OCI-LY1 (cell line): ENCODE measurements at regions not wholly inside any gene's neighbourhood (a gene's known extent, or its start where the extent isn't known, plus 50 kb on each side); places are given as distances from the start of the nearest gene placed in this dataset.

Source experiments
- H2AFZ ChIP-seq: fragments of 200-600 bp; sonication (generic), shearing (Covaris generic); 2 replicates; pipeline ENCODE4 v1.6.0; 2014; ENCODE audit warnings: antibody characterized with exemption, mild to moderate bottlenecking, low read length
- H3F3A ChIP-seq: fragments of 200-600 bp; sonication (generic), shearing (Covaris generic); 2 replicates; pipeline ENCODE4 v1.6.0; 2014; ENCODE audit warnings: mild to moderate bottlenecking, antibody characterized with exemption, low read length, moderate library complexity; ENCODE audit not compliant: insufficient read depth
- H3K27ac ChIP-seq: fragments of 200-600 bp; sonication (generic); 2 replicates; pipeline ENCODE4 v1.5.1; 2014; ENCODE audit warnings: low read length, mixed run types, mild to moderate bottlenecking, low read depth; ENCODE audit not compliant: poor library complexity, severe bottlenecking
- H3K27me3 ChIP-seq: fragments of 200-600 bp; sonication (generic); 2 replicates; pipeline ENCODE4 v1.6.0; 2014; ENCODE audit warnings: antibody characterized with exemption, mild to moderate bottlenecking, low read length, moderate library complexity; ENCODE audit not compliant: insufficient read depth
- H3K36me3 ChIP-seq: fragments of 200-600 bp; sonication (generic); 2 replicates; pipeline ENCODE4 v1.6.1; 2014; ENCODE audit warnings: mild to moderate bottlenecking, antibody characterized with exemption, low read length, moderate library complexity, mixed read lengths; ENCODE audit not compliant: insufficient read depth
- H3K4me1 ChIP-seq: fragments of 200-600 bp; sonication (generic); 2 replicates; pipeline ENCODE4 v1.5.1; 2014; ENCODE audit warnings: mild to moderate bottlenecking, low read length, moderate library complexity; ENCODE audit not compliant: insufficient read depth, severe bottlenecking
- H3K4me2 ChIP-seq: fragments of 200-600 bp; sonication (generic), shearing (Covaris generic); 2 replicates; pipeline ENCODE4 v1.6.1; 2014; ENCODE audit warnings: low read length
- H3K4me3 ChIP-seq: fragments of 200-600 bp; sonication (generic); 2 replicates; pipeline ENCODE4 v1.5.1; 2014; ENCODE audit warnings: low read length, low read depth, mild to moderate bottlenecking, mixed read lengths; ENCODE audit not compliant: poor library complexity, severe bottlenecking
- H3K79me2 ChIP-seq: fragments of 200-600 bp; shearing (Covaris generic); 2 replicates; pipeline ENCODE4 v1.6.1; 2016; ENCODE audit warnings: mixed run types, low read length, mixed read lengths; ENCODE audit not compliant: insufficient read depth
- H3K9ac ChIP-seq: fragments of 200-600 bp; sonication (generic), shearing (Covaris generic); 2 replicates; pipeline ENCODE4 v1.6.1; 2014; ENCODE audit warnings: mild to moderate bottlenecking, low read length, mixed read lengths
- H3K9me2 ChIP-seq: fragments of 200-600 bp; sonication (generic), shearing (Covaris generic); 2 replicates; pipeline ENCODE4 v1.6.1; 2014; ENCODE audit warnings: low read depth, mild to moderate bottlenecking, low read length, mixed read lengths
- H3K9me3 ChIP-seq: fragments of 200-600 bp; shearing (Covaris generic); 2 replicates; pipeline ENCODE4 v1.6.1; 2014; ENCODE audit warnings: low read length, mixed read lengths
- H4K20me1 ChIP-seq: fragments of 200-600 bp; sonication (generic), shearing (Covaris generic); 2 replicates; pipeline ENCODE4 v1.6.0; 2016; ENCODE audit warnings: mild to moderate bottlenecking, low read length; ENCODE audit not compliant: insufficient read depth
- CTCF ChIP-seq: fragments of 200-600 bp; sonication (generic), shearing (Covaris generic); IDR thresholded peaks from 2 replicates; pipeline ENCODE4 v1.5.1; 2017; ENCODE audit warnings: mild to moderate bottlenecking, antibody characterized with exemption, low read length, moderate library complexity, mixed read lengths
- EZH2 ChIP-seq: fragments of 200-600 bp; sonication (generic), shearing (Covaris generic); IDR thresholded peaks from 2 replicates; pipeline ENCODE4 v1.8.0; 2017; ENCODE audit warnings: borderline replicate concordance, mixed run types, mild to moderate bottlenecking, antibody characterized with exemption, low read length, moderate library complexity, mixed read lengths

- TF ChIP-seq EZH2 (no peak), CTCF (no peak)
- Histone ChIP-seq H2AFZ (no peak overlapping the region), H4K20me1 (no peaks in the 10 kb centered on the region), H3K27me3 (no peaks in the 10 kb centered on the region), H3K9ac (no peak overlapping the region), H3K4me3 (no peak overlapping the region), H3K27ac (no peak overlapping the region), H3K4me2 (no peak overlapping the region), H3K79me2 (no peaks in the 10 kb centered on the region), H3K36me3 (no peaks in the 10 kb centered on the region), H3F3A (no peaks in the 10 kb centered on the region), H3K9me3 (no peaks in the 10 kb centered on the region), H3K4me1 (no peaks in the 10 kb centered on the region), H3K9me2 (no peaks in the 10 kb centered on the region)
Observed at GRCh38 chrX:78456909-78457308, 129.5 kb upstream of the CYSLTR1 start.

GRCh38 chrX:78455901-78456300 lies 128.5 kb upstream of the CYSLTR1 start:
- H3K79me2 ChIP-seq: no peaks in the 10 kb centered on the region
- no peaks in the 10 kb centered on the region for H3F3A ChIP-seq
- no peak overlapping the region for H3K4me2 ChIP-seq
- no peak overlapping the region for H2AFZ ChIP-seq
- H3K4me1 ChIP-seq: no peaks in the 10 kb centered on the region
- H3K9me3 ChIP-seq: no peaks in the 10 kb centered on the region
- H4K20me1 ChIP-seq: no peaks in the 10 kb centered on the region
- H3K27ac ChIP-seq: no peak overlapping the region
- no peak for TF ChIP-seq CTCF
- no peak for TF ChIP-seq EZH2
- H3K9ac ChIP-seq: no peak overlapping the region
- no peaks in the 10 kb centered on the region for H3K9me2 ChIP-seq
- H3K36me3 ChIP-seq: no peaks in the 10 kb centered on the region
- no peaks in the 10 kb centered on the region for H3K27me3 ChIP-seq
- H3K4me3 ChIP-seq: no peak overlapping the region

GRCh38 chrX:78452356-78452755 lies 124.9 kb upstream of the CYSLTR1 start:
- Histone ChIP-seq H3K4me1 (no peaks in the 10 kb centered on the region), H3K9me2 (no peaks in the 10 kb centered on the region), H3K36me3 (no peaks in the 10 kb centered on the region), H3K79me2 (no peaks in the 10 kb centered on the region), H3K4me3 (no peak overlapping the region), H4K20me1 (no peaks in the 10 kb centered on the region), H3K27me3 (no peaks in the 10 kb centered on the region), H3K4me2 (no peak overlapping the region), H3K27ac (no peak overlapping the region), H2AFZ (no peak overlapping the region), H3K9ac (no peak overlapping the region), H3F3A (no peaks in the 10 kb centered on the region), H3K9me3 (no peaks in the 10 kb centered on the region)
- TF ChIP-seq CTCF (no peak), EZH2 (no peak)
